ENCODE measurements at regions not wholly inside any gene's neighbourhood (a gene's known extent, or its start where the extent isn't known, plus 50 kb on each side); places are given as distances from the start of the nearest gene placed in this dataset.
"Not testable (repeated sequence)": the region's sequence is repeated elsewhere in the genome, so short reads cannot be mapped to it uniquely, and the experiment has no call there.

- no peak overlapping the region for H3K27ac Mint-ChIP-seq
- no peak overlapping the region for H3K4me3 Mint-ChIP-seq
- H3K4me1 Mint-ChIP-seq = no peaks in the 10 kb centered on the region
- peaks cover 1% of the 10 kb centered on the region for H3K27me3 Mint-ChIP-seq
- peaks cover 2 to 3% (median 3%) of the 10 kb centered on the region in 3 donors for H3K9me3 Mint-ChIP-seq
- no peaks in the 10 kb centered on the region for H3K36me3 Mint-ChIP-seq
Measured at GRCh38 chr5:128681096-128681495, 143.1 kb upstream of the FBN2 start.

- H3K27ac Mint-ChIP-seq = no peak overlapping the region
- no peaks in the 10 kb centered on the region for H3K36me3 Mint-ChIP-seq
- H3K27me3 Mint-ChIP-seq = peaks cover 1% of the 10 kb centered on the region
- no peaks in the 10 kb centered on the region for H3K4me1 Mint-ChIP-seq
- H3K4me3 Mint-ChIP-seq = no peak overlapping the region
- peaks cover 0 to 3% (median 3%) of the 10 kb centered on the region in 3 donors for H3K9me3 Mint-ChIP-seq
Measured at GRCh38 chr5:128681764-128682592, 143.9 kb upstream of the FBN2 start.

GRCh38 chr5:128682669-128683068 is 144.6 kb upstream of the FBN2 start:
- H3K27ac Mint-ChIP-seq = no peak overlapping the region
- H3K9me3 Mint-ChIP-seq = peaks cover 0 to 3% (median 3%) of the 10 kb centered on the region in 3 donors
- H3K27me3 Mint-ChIP-seq = peaks cover 1% of the 10 kb centered on the region

GRCh38 chr5:128684961-128685360 is 146.9 kb upstream of the FBN2 start:
- Mint-ChIP-seq H3K27me3 (peaks cover 1% of the 10 kb centered on the region), H3K9me3 (peaks cover 0 to 3% (median 3%) of the 10 kb centered on the region in 3 donors), H3K4me1 (no peaks in the 10 kb centered on the region), H3K36me3 (no peaks in the 10 kb centered on the region), H3K27ac (no peak overlapping the region), H3K4me3 (no peak overlapping the region)

More at GRCh38 chr5:128682669-128683068, 144.6 kb upstream of the FBN2 start:
- Mint-ChIP-seq H3K36me3 (no peaks in the 10 kb centered on the region), H3K4me1 (no peaks in the 10 kb centered on the region), H3K4me3 (no peak overlapping the region)

GRCh38 chr5:128687930-128688329 is 149.9 kb upstream of the FBN2 start:
- H3K4me1 Mint-ChIP-seq = no peaks in the 10 kb centered on the region
- H3K27me3 Mint-ChIP-seq = no peaks in the 10 kb centered on the region
- no peak overlapping the region for H3K4me3 Mint-ChIP-seq
- peaks cover 1 to 5% (median 3%) of the 10 kb centered on the region in 3 donors for H3K9me3 Mint-ChIP-seq
- no peak overlapping the region for H3K27ac Mint-ChIP-seq
- no peaks in the 10 kb centered on the region for H3K36me3 Mint-ChIP-seq

- Mint-ChIP-seq H3K27me3 (no peaks in the 10 kb centered on the region), H3K4me1 (no peaks in the 10 kb centered on the region)
Measured at GRCh38 chr5:128693764-128694163, 155.7 kb upstream of the FBN2 start.

GRCh38 chr5:128695791-128696530 is 157.9 kb upstream of the FBN2 start:
- Mint-ChIP-seq H3K27ac (no peak overlapping the region), H3K4me1 (no peaks in the 10 kb centered on the region), H3K4me3 (no peak overlapping the region), H3K9me3 (peaks cover 0 to 5% (median 5%) of the 10 kb centered on the region in 3 donors), H3K36me3 (no peaks in the 10 kb centered on the region), H3K27me3 (no peaks in the 10 kb centered on the region)

More at GRCh38 chr5:128693764-128694163, 155.7 kb upstream of the FBN2 start:
- H3K27ac Mint-ChIP-seq = no peak overlapping the region
- no peaks in the 10 kb centered on the region for H3K36me3 Mint-ChIP-seq
- no peak overlapping the region for H3K4me3 Mint-ChIP-seq
- peaks cover 3 to 5% (median 5%) of the 10 kb centered on the region in 3 donors for H3K9me3 Mint-ChIP-seq

- H3K27ac Mint-ChIP-seq = no peak overlapping the region
- peaks cover 0 to 4% (median 0%) of the 10 kb centered on the region in 3 donors for H3K9me3 Mint-ChIP-seq
- H3K4me1 Mint-ChIP-seq = no peaks in the 10 kb centered on the region
- no peak overlapping the region for H3K4me3 Mint-ChIP-seq
- no peaks in the 10 kb centered on the region for H3K36me3 Mint-ChIP-seq
- no peaks in the 10 kb centered on the region for H3K27me3 Mint-ChIP-seq
Measured at GRCh38 chr5:128701301-128701700, 163.3 kb upstream of the FBN2 start.

- H3K4me1 Mint-ChIP-seq = no peaks in the 10 kb centered on the region
- H3K4me3 Mint-ChIP-seq = no peak overlapping the region
- H3K27me3 Mint-ChIP-seq = no peaks in the 10 kb centered on the region
- peaks cover 1% of the 10 kb centered on the region for H3K36me3 Mint-ChIP-seq
- H3K27ac Mint-ChIP-seq = no peak overlapping the region
- peaks cover 0 to 4% (median 0%) of the 10 kb centered on the region in 3 donors for H3K9me3 Mint-ChIP-seq
Measured at GRCh38 chr5:128703322-128703721, 165.3 kb upstream of the FBN2 start.

GRCh38 chr5:128706269-128706668 is 168.2 kb upstream of the FBN2 start:
- Mint-ChIP-seq H3K27me3 (no peaks in the 10 kb centered on the region), H3K36me3 (peaks cover 3% of the 10 kb centered on the region), H3K27ac (no peak overlapping the region), H3K4me3 (no peak overlapping the region), H3K4me1 (no peaks in the 10 kb centered on the region), H3K9me3 (peaks cover 0 to 4% (median 3%) of the 10 kb centered on the region in 3 donors)

- H3K27me3 Mint-ChIP-seq = no peaks in the 10 kb centered on the region
- no peak overlapping the region for H3K27ac Mint-ChIP-seq
- peaks cover 0 to 3% (median 0%) of the 10 kb centered on the region in 3 donors for H3K9me3 Mint-ChIP-seq
- no peak overlapping the region for H3K4me3 Mint-ChIP-seq
- H3K36me3 Mint-ChIP-seq = peaks cover 3% of the 10 kb centered on the region
- no peaks in the 10 kb centered on the region for H3K4me1 Mint-ChIP-seq
Measured at GRCh38 chr5:128708841-128709240, 170.8 kb upstream of the FBN2 start.

GRCh38 chr5:128711216-128711615 is 173.2 kb upstream of the FBN2 start:
- Mint-ChIP-seq H3K27ac (peak overlapping the region in 1 of 3 donors; percentile 28), H3K36me3 (peaks cover 3% of the 10 kb centered on the region), H3K27me3 (no peaks in the 10 kb centered on the region), H3K4me1 (no peaks in the 10 kb centered on the region), H3K9me3 (peaks cover 0 to 5% (median 3%) of the 10 kb centered on the region in 3 donors), H3K4me3 (no peak overlapping the region)

GRCh38 chr5:128714551-128714950 is 176.5 kb upstream of the FBN2 start:
- H3K27me3 Mint-ChIP-seq = no peaks in the 10 kb centered on the region
- peaks cover 0 to 5% (median 4%) of the 10 kb centered on the region in 3 donors for H3K9me3 Mint-ChIP-seq
- H3K4me3 Mint-ChIP-seq = no peak overlapping the region
- H3K4me1 Mint-ChIP-seq = no peaks in the 10 kb centered on the region
- H3K36me3 Mint-ChIP-seq = peaks cover 2% of the 10 kb centered on the region
- no peak overlapping the region for H3K27ac Mint-ChIP-seq

GRCh38 chr5:128722551-128722950 is 184.5 kb upstream of the FBN2 start:
- Mint-ChIP-seq H3K36me3 (no peaks in the 10 kb centered on the region), H3K9me3 (peaks cover 0 to 2% (median 2%) of the 10 kb centered on the region in 3 donors), H3K4me1 (no peaks in the 10 kb centered on the region), H3K27ac (no peak overlapping the region), H3K27me3 (no peaks in the 10 kb centered on the region), H3K4me3 (no peak overlapping the region)

GRCh38 chr5:128730021-128730420 is 192.0 kb upstream of the FBN2 start:
- not testable (repeated sequence) for H3K4me3 Mint-ChIP-seq, H3K27me3 Mint-ChIP-seq, H3K4me1 Mint-ChIP-seq, H3K36me3 Mint-ChIP-seq, H3K27ac Mint-ChIP-seq, H3K9me3 Mint-ChIP-seq

All from IgD-negative memory B cell (primary cell).